ENCODE measurements at regions not wholly inside any gene's neighbourhood (a gene's known extent, or its start where the extent isn't known, plus 50 kb on each side); places are given as distances from the start of the nearest gene placed in this dataset.

DNA sequence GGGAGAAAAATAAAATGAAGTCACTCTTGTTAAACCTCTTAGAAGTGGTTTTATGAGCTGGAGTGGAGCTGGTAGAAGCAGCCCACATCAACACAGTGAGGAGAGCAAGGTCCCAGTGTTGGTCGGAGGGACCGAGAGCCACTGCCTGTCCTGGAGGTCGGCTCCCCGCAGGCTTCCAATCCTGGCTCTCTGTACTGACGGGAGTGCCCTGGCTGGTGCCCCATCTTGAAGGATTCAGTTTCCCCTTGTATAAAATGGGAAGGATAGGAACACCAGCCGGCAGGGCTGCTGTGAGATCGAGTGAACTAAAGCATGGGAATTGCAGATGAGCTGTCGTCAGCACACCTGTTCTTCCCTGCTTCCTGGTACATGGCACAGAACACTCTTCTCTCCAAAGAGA, 104.3 kb upstream of the ID2 start:
- TF ChIP-seq, protein P1, sequence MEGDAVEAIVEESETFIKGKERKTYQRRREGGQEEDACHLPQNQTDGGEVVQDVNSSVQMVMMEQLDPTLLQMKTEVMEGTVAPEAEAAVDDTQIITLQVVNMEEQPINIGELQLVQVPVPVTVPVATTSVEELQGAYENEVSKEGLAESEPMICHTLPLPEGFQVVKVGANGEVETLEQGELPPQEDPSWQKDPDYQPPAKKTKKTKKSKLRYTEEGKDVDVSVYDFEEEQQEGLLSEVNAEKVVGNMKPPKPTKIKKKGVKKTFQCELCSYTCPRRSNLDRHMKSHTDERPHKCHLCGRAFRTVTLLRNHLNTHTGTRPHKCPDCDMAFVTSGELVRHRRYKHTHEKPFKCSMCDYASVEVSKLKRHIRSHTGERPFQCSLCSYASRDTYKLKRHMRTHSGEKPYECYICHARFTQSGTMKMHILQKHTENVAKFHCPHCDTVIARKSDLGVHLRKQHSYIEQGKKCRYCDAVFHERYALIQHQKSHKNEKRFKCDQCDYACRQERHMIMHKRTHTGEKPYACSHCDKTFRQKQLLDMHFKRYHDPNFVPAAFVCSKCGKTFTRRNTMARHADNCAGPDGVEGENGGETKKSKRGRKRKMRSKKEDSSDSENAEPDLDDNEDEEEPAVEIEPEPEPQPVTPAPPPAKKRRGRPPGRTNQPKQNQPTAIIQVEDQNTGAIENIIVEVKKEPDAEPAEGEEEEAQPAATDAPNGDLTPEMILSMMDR (IDR thresholded peaks at IDR 0.05 in 4 of 5, conservative IDR thresholded peaks at IDR 0.05 in 1 of 5): no peak
- TF ChIP-seq POLR2A (IDR thresholded peaks at IDR 0.05): no peak
